OCI-LY7 (cell line): ENCODE measurements at regions not wholly inside any gene's neighbourhood (a gene's known extent, or its start where the extent isn't known, plus 50 kb on each side); places are given as distances from the start of the nearest gene placed in this dataset.

ENCODE experiments used
- BruUV-seq: library from RNA; stranded (reverse); fragments of 400-500 nt; replicated peaks from 2 replicates; lab custom pipeline; 2021; lab: Mats Ljungman, UMichigan
- CTCF ChIA-PET: fragments of 300-600 bp; sonication (Branson Sonifier 250); formaldehyde crosslinking; loops from one replicate; lab custom pipeline; 2022; ENCODE audit warnings: antibody characterized with exemption; ENCODE audit not compliant: unreplicated experiment; lab: Charles Lee
- POLR2A ChIA-PET: fragments of 300-600 bp; sonication (Branson Sonifier 250); formaldehyde crosslinking; loops from one replicate; lab custom pipeline; 2022; ENCODE audit warnings: antibody characterized with exemption; lab: Charles Lee
- DNase-seq: peaks from one replicate; pipeline ENCODE4 v3.0.0-alpha.2; 2015; ENCODE audit warnings: low spot score
- H2AFZ ChIP-seq: fragments of 200-600 bp; sonication (generic), shearing (Covaris generic); 2 replicates; pipeline ENCODE4 v1.6.1; 2014; ENCODE audit warnings: mild to moderate bottlenecking, antibody characterized with exemption, low read length, moderate library complexity
- H3K27ac ChIP-seq: fragments of 200-600 bp; sonication (generic); 2 replicates; pipeline ENCODE4 v1.5.1; 2014; ENCODE audit warnings: mixed run types, low read depth, mild to moderate bottlenecking, moderate library complexity, low read length, inconsistent platforms; ENCODE audit not compliant: poor library complexity, severe bottlenecking
- H3K36me3 ChIP-seq: fragments of 200-600 bp; sonication (generic); 2 replicates; pipeline ENCODE4 v1.6.1; 2014; ENCODE audit warnings: mild to moderate bottlenecking, antibody characterized with exemption, low read length, moderate library complexity, mixed read lengths; ENCODE audit not compliant: insufficient read depth
- H3K4me1 ChIP-seq: fragments of 200-600 bp; sonication (generic); 2 replicates; pipeline ENCODE4 v1.5.1; 2014; ENCODE audit warnings: mild to moderate bottlenecking, low read length; ENCODE audit not compliant: insufficient read depth, poor library complexity, severe bottlenecking
- H3K4me2 ChIP-seq: fragments of 200-600 bp; sonication (generic); 2 replicates; pipeline ENCODE4 v1.6.1; 2014; ENCODE audit warnings: mild to moderate bottlenecking, low read length
- H3K4me3 ChIP-seq: fragments of 200-600 bp; sonication (generic); 2 replicates; pipeline ENCODE4 v1.5.1; 2014; ENCODE audit warnings: mild to moderate bottlenecking, low read depth, low read length; ENCODE audit not compliant: poor library complexity, severe bottlenecking
- H3K79me2 ChIP-seq: fragments of 200-600 bp; sonication (generic); 2 replicates; pipeline ENCODE4 v1.6.1; 2016; ENCODE audit warnings: low read depth, mild to moderate bottlenecking, low read length, moderate library complexity, mixed read lengths; ENCODE audit not compliant: insufficient read depth
- H3K9me2 ChIP-seq: fragments of 200-600 bp; sonication (generic); 2 replicates; pipeline ENCODE4 v1.6.1; 2016; ENCODE audit warnings: mild to moderate bottlenecking, low read length, mixed read lengths; ENCODE audit not compliant: insufficient read depth
- H3K9me3 ChIP-seq: fragments of 200-600 bp; sonication (generic); 2 replicates; pipeline ENCODE4 v1.6.1; 2014; ENCODE audit warnings: mild to moderate bottlenecking, mixed run types, low read length, mixed read lengths
- H4K20me1 ChIP-seq: fragments of 200-600 bp; sonication (generic); 2 replicates; pipeline ENCODE4 v1.6.1; 2014; ENCODE audit warnings: mild to moderate bottlenecking, antibody characterized with exemption, low read length, moderate library complexity, mixed read lengths; ENCODE audit not compliant: insufficient read depth
- CTCF ChIP-seq: fragments of 200-600 bp; sonication (generic); conservative IDR thresholded peaks from 2 replicates; pipeline ENCODE4 v1.5.1; 2014; ENCODE audit warnings: mild to moderate bottlenecking, antibody characterized with exemption, low read length, moderate library complexity, mixed read lengths
- EZH2phosphoT487 ChIP-seq: fragments of 200-600 bp; sonication (generic); IDR thresholded peaks from 2 replicates; pipeline ENCODE4 v1.6.1; 2018; ENCODE audit warnings: low read depth, borderline replicate concordance, mild to moderate bottlenecking, mixed run types, antibody characterized with exemption, low read length, moderate library complexity, mixed read lengths
- intact Hi-C: fragments of 100-400 bp; cut with micrococcal nuclease; formaldehyde crosslinking; loops from one replicate; pipeline ENCODE4 v1.10.0; 2022; ENCODE audit not compliant: unreplicated experiment

GRCh38 chr2:147164563-147164962 lies 680.3 kb upstream of the ACVR2A start:
- intact Hi-C loops = no loop called here

GRCh38 chr2:147161746-147162145 lies 683.1 kb upstream of the ACVR2A start:
- POLR2A ChIA-PET = interaction anchor here (0.7 to 1.0 kb wide), 2 partner anchors 19 to 643 kb away, joined by 3 to 7 read pairs; no protein-coding TSS in a partner anchor

More at GRCh38 chr2:147164563-147164962, 680.3 kb upstream of the ACVR2A start:
- no TSS peak for BruUV-seq
- no peaks in the 10 kb centered on the region for H3K79me2 ChIP-seq
- H3K4me2 ChIP-seq = no peak overlapping the region
- no peak overlapping the region for H2AFZ ChIP-seq
- H3K9me2 ChIP-seq = no peaks in the 10 kb centered on the region
- no peaks in the 10 kb centered on the region for H4K20me1 ChIP-seq
- no peak for DNase-seq
- H3K36me3 ChIP-seq = no peaks in the 10 kb centered on the region
- H3K4me1 ChIP-seq = no peaks in the 10 kb centered on the region
- no peak overlapping the region for H3K27ac ChIP-seq
- no peak for TF ChIP-seq CTCF
- TF ChIP-seq EZH2phosphoT487 = no peak
- POLR2A ChIA-PET = no interaction called here
- H3K9me3 ChIP-seq = no peaks in the 10 kb centered on the region
- H3K4me3 ChIP-seq = no peak overlapping the region
- CTCF ChIA-PET = no interaction called here

More at GRCh38 chr2:147161746-147162145, 683.1 kb upstream of the ACVR2A start:
- BruUV-seq = no TSS peak
- H3K4me3 ChIP-seq = no peak overlapping the region
- no peak overlapping the region for H3K27ac ChIP-seq
- no peaks in the 10 kb centered on the region for H3K9me3 ChIP-seq
- CTCF ChIA-PET = no interaction called here
- no peak overlapping the region for H3K4me2 ChIP-seq
- H3K36me3 ChIP-seq = no peaks in the 10 kb centered on the region
- no peaks in the 10 kb centered on the region for H3K9me2 ChIP-seq
- H3K4me1 ChIP-seq = no peaks in the 10 kb centered on the region
- no peaks in the 10 kb centered on the region for H3K79me2 ChIP-seq
- intact Hi-C loops = no loop called here
- H2AFZ ChIP-seq = no peak overlapping the region
- no peaks in the 10 kb centered on the region for H4K20me1 ChIP-seq
- no peak for DNase-seq
- no peak for TF ChIP-seq CTCF
- TF ChIP-seq EZH2phosphoT487 = no peak
